Neural crest cell (in vitro differentiated cells): ENCODE measurements at regions not wholly inside any gene's neighbourhood (a gene's known extent, or its start where the extent isn't known, plus 50 kb on each side); places are given as distances from the start of the nearest gene placed in this dataset.

ENCODE experiments used
- DNase-seq: peaks from one replicate; pipeline ENCODE4 v3.0.0; 2021; ENCODE audit warnings: low read depth, mixed read lengths, low spot score
- H3K27ac Mint-ChIP-seq: one replicate; pipeline ENCODE4 v1.8.0; 2021; ENCODE audit warnings: mild to moderate bottlenecking, mixed read lengths; ENCODE audit not compliant: unreplicated experiment
- H3K27me3 Mint-ChIP-seq: 2 replicates; pipeline ENCODE4 v1.8.0; 2021; ENCODE audit warnings: low read depth, mild to moderate bottlenecking, mixed read lengths
- H3K36me3 Mint-ChIP-seq: 2 replicates; pipeline ENCODE4 v1.8.0; 2021; ENCODE audit warnings: low read depth, mild to moderate bottlenecking, mixed read lengths
- H3K4me1 Mint-ChIP-seq: 2 replicates; pipeline ENCODE4 v1.8.0; 2021; ENCODE audit warnings: mixed read lengths
- H3K4me3 Mint-ChIP-seq: one replicate; pipeline ENCODE4 v1.8.0; 2021; ENCODE audit warnings: mild to moderate bottlenecking, mixed read lengths
- H3K9me3 Mint-ChIP-seq: 2 replicates; pipeline ENCODE4 v1.8.0; 2021; ENCODE audit warnings: mixed read lengths
- TF ChIP-seq, protein P1 (sequence below): fragments of 200-600 bp; sonication (generic); conservative IDR thresholded peaks from 2 replicates; pipeline ENCODE4 v1.5.0; 2021; ENCODE audit warnings: antibody characterized with exemption, mild to moderate bottlenecking

DNA sequence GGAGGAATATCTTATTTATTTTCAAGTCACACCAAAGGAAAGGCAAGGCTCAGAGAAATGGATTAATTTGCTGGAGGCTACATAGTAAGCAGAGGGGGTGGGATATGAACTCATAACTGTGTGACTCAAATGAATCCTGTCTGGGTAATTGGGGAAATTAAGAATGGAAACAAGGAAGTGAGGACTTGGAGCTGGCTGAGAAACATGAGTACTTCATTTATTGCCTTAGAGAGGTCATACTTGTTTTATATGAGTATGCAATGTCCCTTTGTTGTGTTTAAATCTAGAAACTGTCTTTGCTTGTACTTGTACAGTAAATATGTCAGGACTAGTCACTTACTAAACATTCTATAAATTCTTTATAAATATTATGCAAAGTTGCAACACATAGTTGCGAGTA is 2166.7 kb upstream of the PIK3C3 start:
- H3K4me1 Mint-ChIP-seq: peaks cover 24% of the 10 kb centered on the region

DNA sequence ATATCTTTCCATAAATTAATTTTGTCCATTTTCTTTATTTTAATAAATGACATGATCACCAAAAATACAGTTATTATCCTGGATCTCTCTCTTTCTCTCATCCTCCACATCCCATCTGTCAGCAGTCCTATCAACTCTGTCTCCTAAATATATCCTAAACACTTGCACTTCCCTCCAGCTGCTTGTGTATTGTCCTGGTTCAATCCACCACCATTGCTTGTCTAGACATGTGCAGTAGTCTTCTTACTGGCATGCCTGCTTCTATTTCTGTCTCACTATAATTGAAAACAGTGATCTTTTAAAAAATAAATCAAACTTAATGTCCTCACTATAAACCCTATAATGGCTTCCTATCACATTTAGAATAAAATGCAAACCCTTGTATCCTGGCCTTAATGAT is 2168.6 kb upstream of the PIK3C3 start:
- Mint-ChIP-seq H3K4me3 (no peak overlapping the region), H3K36me3 (no peaks in the 10 kb centered on the region), H3K27me3 (no peaks in the 10 kb centered on the region), H3K9me3 (no peaks in the 10 kb centered on the region), H3K4me1 (peaks cover 26% of the 10 kb centered on the region), H3K27ac (no peak overlapping the region)
- no peak for DNase-seq
- TF ChIP-seq, protein P1, sequence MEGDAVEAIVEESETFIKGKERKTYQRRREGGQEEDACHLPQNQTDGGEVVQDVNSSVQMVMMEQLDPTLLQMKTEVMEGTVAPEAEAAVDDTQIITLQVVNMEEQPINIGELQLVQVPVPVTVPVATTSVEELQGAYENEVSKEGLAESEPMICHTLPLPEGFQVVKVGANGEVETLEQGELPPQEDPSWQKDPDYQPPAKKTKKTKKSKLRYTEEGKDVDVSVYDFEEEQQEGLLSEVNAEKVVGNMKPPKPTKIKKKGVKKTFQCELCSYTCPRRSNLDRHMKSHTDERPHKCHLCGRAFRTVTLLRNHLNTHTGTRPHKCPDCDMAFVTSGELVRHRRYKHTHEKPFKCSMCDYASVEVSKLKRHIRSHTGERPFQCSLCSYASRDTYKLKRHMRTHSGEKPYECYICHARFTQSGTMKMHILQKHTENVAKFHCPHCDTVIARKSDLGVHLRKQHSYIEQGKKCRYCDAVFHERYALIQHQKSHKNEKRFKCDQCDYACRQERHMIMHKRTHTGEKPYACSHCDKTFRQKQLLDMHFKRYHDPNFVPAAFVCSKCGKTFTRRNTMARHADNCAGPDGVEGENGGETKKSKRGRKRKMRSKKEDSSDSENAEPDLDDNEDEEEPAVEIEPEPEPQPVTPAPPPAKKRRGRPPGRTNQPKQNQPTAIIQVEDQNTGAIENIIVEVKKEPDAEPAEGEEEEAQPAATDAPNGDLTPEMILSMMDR: no peak

More for the DNA sequence above, 2166.7 kb upstream of the PIK3C3 start:
- H3K4me3 Mint-ChIP-seq: no peak overlapping the region
- H3K36me3 Mint-ChIP-seq: peaks cover 3% of the 10 kb centered on the region
- TF ChIP-seq, protein P1: no peak
- H3K27me3 Mint-ChIP-seq: no peaks in the 10 kb centered on the region
- DNase-seq: no peak
- no peaks in the 10 kb centered on the region for H3K9me3 Mint-ChIP-seq
- H3K27ac Mint-ChIP-seq: no peak overlapping the region

DNA sequence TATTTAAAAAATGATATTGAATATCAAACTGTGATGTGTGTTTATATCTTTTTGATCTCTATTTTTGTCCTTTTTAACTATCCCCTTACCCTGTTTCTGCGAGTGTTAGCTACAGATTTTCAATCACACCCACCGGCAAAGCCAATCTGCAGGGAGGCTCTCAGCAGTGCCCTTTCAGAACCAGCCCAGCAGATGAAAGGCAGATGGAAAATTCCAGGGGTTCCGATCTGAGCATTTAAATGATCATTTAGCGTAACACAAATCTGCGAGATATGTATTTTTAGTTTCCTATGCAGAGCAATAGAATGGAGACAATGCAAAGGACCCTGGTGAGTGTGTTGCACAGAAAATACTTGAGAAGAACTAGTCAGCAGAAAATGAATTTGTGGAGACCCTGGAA is 2170.5 kb upstream of the PIK3C3 start:
- Mint-ChIP-seq H3K9me3 (peaks cover under 1% of the 10 kb centered on the region), H3K27me3 (no peaks in the 10 kb centered on the region), H3K36me3 (peaks cover 6% of the 10 kb centered on the region), H3K27ac (peak overlapping the region; percentile 36), H3K4me1 (peaks cover 38% of the 10 kb centered on the region), H3K4me3 (no peak overlapping the region)
- DNase-seq: no peak
- TF ChIP-seq, protein P1: no peak

DNA sequence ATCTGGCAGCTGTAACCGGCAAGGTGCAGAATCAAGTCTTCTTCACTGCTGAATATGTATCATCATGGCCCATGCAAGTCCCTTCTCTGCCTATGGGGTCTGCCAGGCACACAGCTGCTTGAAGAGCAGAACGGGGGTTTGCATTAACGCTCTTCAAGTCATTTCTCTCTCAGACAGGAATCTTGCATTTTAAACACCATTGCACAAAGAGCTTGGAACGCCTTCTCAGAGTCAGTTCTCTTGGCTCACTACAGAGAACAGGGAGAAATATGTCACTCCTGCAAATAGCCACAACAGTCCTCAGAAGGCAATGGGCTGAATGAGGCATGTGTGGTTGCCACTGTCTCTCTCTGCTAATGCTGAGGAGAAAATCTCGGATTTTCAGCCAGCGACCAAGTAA is 2173.5 kb upstream of the PIK3C3 start:
- peaks cover 6% of the 10 kb centered on the region for H3K36me3 Mint-ChIP-seq
- H3K27me3 Mint-ChIP-seq: no peaks in the 10 kb centered on the region
- TF ChIP-seq, protein P1: no peak
- peaks cover 4% of the 10 kb centered on the region for H3K9me3 Mint-ChIP-seq
- peaks cover 38% of the 10 kb centered on the region for H3K4me1 Mint-ChIP-seq
- H3K27ac Mint-ChIP-seq: no peak overlapping the region
- H3K4me3 Mint-ChIP-seq: no peak overlapping the region
- no peak for DNase-seq

DNA sequence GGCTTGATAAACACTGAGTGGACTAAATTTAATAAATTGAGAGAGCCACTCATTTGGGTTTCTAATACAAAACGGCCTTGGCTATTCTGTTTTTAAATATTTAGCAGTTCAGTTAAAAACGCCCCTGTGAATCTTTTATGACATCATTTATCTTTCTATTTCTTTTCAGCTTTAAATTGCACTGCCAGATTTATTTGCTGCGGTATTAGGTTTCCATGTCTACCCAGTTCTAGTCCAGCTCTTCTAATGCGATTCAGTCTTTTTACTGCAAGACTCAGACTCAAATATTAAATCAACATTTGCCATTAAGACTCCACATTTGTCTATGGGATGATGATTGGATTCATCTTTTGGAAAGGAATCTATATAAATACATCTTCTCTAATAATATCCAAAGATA is 2174.3 kb upstream of the PIK3C3 start:
- Mint-ChIP-seq H3K27ac (no peak overlapping the region), H3K4me3 (no peak overlapping the region)

More for the DNA sequence above, 2174.3 kb upstream of the PIK3C3 start:
- DNase-seq: no peak
- peaks cover 38% of the 10 kb centered on the region for H3K4me1 Mint-ChIP-seq
- H3K9me3 Mint-ChIP-seq: peaks cover 4% of the 10 kb centered on the region
- TF ChIP-seq, protein P1: no peak
- peaks cover 6% of the 10 kb centered on the region for H3K36me3 Mint-ChIP-seq
- no peaks in the 10 kb centered on the region for H3K27me3 Mint-ChIP-seq
